Skeletal muscle satellite cell (primary cell): ENCODE measurements at regions not wholly inside any gene's neighbourhood (a gene's known extent, or its start where the extent isn't known, plus 50 kb on each side); places are given as distances from the start of the nearest gene placed in this dataset.

Experiments used
- H3K27me3 ChIP-seq: 2 replicates; pipeline ENCODE4 v1.7.0; 2013; ENCODE audit warnings: low read length; ENCODE audit not compliant: control insufficient read depth, insufficient read depth
- H3K36me3 ChIP-seq: 2 replicates; pipeline ENCODE4 v1.7.0; 2013; ENCODE audit warnings: mild to moderate bottlenecking, control low read depth, low read length; ENCODE audit not compliant: insufficient read depth
- H3K4me1 ChIP-seq: 2 replicates; pipeline ENCODE4 v1.7.0; 2013; ENCODE audit warnings: low read length; ENCODE audit not compliant: control insufficient read depth, insufficient read depth
- H3K4me2 ChIP-seq: 2 replicates; pipeline ENCODE4 v1.7.0; 2013; ENCODE audit warnings: mild to moderate bottlenecking, low read length
- H3K4me3 ChIP-seq: 2 replicates; pipeline ENCODE4 v1.7.0; 2013; ENCODE audit warnings: low read length
- H3K9ac ChIP-seq: 2 replicates; pipeline ENCODE4 v1.7.0; 2013; ENCODE audit warnings: mild to moderate bottlenecking, low read depth, low read length, moderate library complexity
- H3K9me3 ChIP-seq: replicated peaks from 2 replicates; pipeline ENCODE4 v1.7.0; 2013; ENCODE audit warnings: mild to moderate bottlenecking, control low read depth, low read length

GRCh38 chr3:84141571-84141970 is 817.2 kb upstream of the CADM2 start:
- no peaks in the 10 kb centered on the region for H3K9me3 ChIP-seq
- H3K4me2 ChIP-seq: no peak overlapping the region
- H3K36me3 ChIP-seq: no peaks in the 10 kb centered on the region
- no peak overlapping the region for H3K9ac ChIP-seq
- H3K27me3 ChIP-seq: no peaks in the 10 kb centered on the region
- peaks cover 6% of the 10 kb centered on the region for H3K4me1 ChIP-seq
- H3K4me3 ChIP-seq: no peak overlapping the region

GRCh38 chr3:84165328-84165727 is 793.5 kb upstream of the CADM2 start:
- no peak overlapping the region for H3K9ac ChIP-seq

GRCh38 chr3:84175449-84175848 is 783.3 kb upstream of the CADM2 start:
- Histone ChIP-seq H3K36me3 (no peaks in the 10 kb centered on the region), H3K27me3 (no peaks in the 10 kb centered on the region), H3K9me3 (no peaks in the 10 kb centered on the region), H3K9ac (no peak overlapping the region), H3K4me1 (no peaks in the 10 kb centered on the region), H3K4me2 (no peak overlapping the region), H3K4me3 (no peak overlapping the region)

More at GRCh38 chr3:84165328-84165727, 793.5 kb upstream of the CADM2 start:
- Histone ChIP-seq H3K27me3 (no peaks in the 10 kb centered on the region), H3K4me3 (no peak overlapping the region), H3K4me2 (no peak overlapping the region), H3K36me3 (no peaks in the 10 kb centered on the region), H3K9me3 (no peaks in the 10 kb centered on the region), H3K4me1 (peaks cover 6% of the 10 kb centered on the region)

GRCh38 chr3:84184937-84185336 is 773.9 kb upstream of the CADM2 start:
- no peak overlapping the region for H3K4me2 ChIP-seq
- no peaks in the 10 kb centered on the region for H3K27me3 ChIP-seq
- H3K36me3 ChIP-seq: no peaks in the 10 kb centered on the region
- no peaks in the 10 kb centered on the region for H3K9me3 ChIP-seq
- H3K4me3 ChIP-seq: no peak overlapping the region
- no peak overlapping the region for H3K9ac ChIP-seq
- no peaks in the 10 kb centered on the region for H3K4me1 ChIP-seq

GRCh38 chr3:84194029-84194428 is 764.8 kb upstream of the CADM2 start:
- Histone ChIP-seq H3K4me3 (no peak overlapping the region), H3K9ac (no peak overlapping the region), H3K4me1 (no peaks in the 10 kb centered on the region), H3K4me2 (no peak overlapping the region), H3K9me3 (no peaks in the 10 kb centered on the region), H3K27me3 (no peaks in the 10 kb centered on the region), H3K36me3 (no peaks in the 10 kb centered on the region)

GRCh38 chr3:84209474-84209873 is 749.3 kb upstream of the CADM2 start:
- H3K4me1 ChIP-seq: no peaks in the 10 kb centered on the region
- H3K9me3 ChIP-seq: no peaks in the 10 kb centered on the region
- H3K4me2 ChIP-seq: no peak overlapping the region
- no peaks in the 10 kb centered on the region for H3K27me3 ChIP-seq
- no peaks in the 10 kb centered on the region for H3K36me3 ChIP-seq
- H3K9ac ChIP-seq: no peak overlapping the region
- H3K4me3 ChIP-seq: no peak overlapping the region

- Histone ChIP-seq H3K36me3 (no peaks in the 10 kb centered on the region), H3K27me3 (no peaks in the 10 kb centered on the region), H3K4me2 (no peak overlapping the region), H3K9me3 (no peaks in the 10 kb centered on the region), H3K9ac (no peak overlapping the region), H3K4me1 (no peaks in the 10 kb centered on the region), H3K4me3 (no peak overlapping the region)
Observed at GRCh38 chr3:84223512-84223911, 735.3 kb upstream of the CADM2 start.

GRCh38 chr3:84224262-84224661 is 734.5 kb upstream of the CADM2 start:
- H3K27me3 ChIP-seq: no peaks in the 10 kb centered on the region
- H3K9me3 ChIP-seq: no peaks in the 10 kb centered on the region

GRCh38 chr3:84236261-84236660 is 722.5 kb upstream of the CADM2 start:
- H3K36me3 ChIP-seq: no peaks in the 10 kb centered on the region
- no peaks in the 10 kb centered on the region for H3K9me3 ChIP-seq
- no peak overlapping the region for H3K4me2 ChIP-seq
- no peak overlapping the region for H3K4me3 ChIP-seq
- H3K27me3 ChIP-seq: no peaks in the 10 kb centered on the region
- no peaks in the 10 kb centered on the region for H3K4me1 ChIP-seq
- H3K9ac ChIP-seq: no peak overlapping the region

More at GRCh38 chr3:84224262-84224661, 734.5 kb upstream of the CADM2 start:
- Histone ChIP-seq H3K36me3 (no peaks in the 10 kb centered on the region), H3K4me2 (no peak overlapping the region), H3K4me3 (no peak overlapping the region), H3K9ac (no peak overlapping the region), H3K4me1 (no peaks in the 10 kb centered on the region)

GRCh38 chr3:84245789-84246188 is 713.0 kb upstream of the CADM2 start:
- Histone ChIP-seq H3K4me3 (no peak overlapping the region), H3K9me3 (no peaks in the 10 kb centered on the region), H3K9ac (no peak overlapping the region), H3K4me2 (no peak overlapping the region), H3K36me3 (no peaks in the 10 kb centered on the region), H3K4me1 (no peaks in the 10 kb centered on the region), H3K27me3 (no peaks in the 10 kb centered on the region)

- Histone ChIP-seq H3K4me2 (no peak overlapping the region), H3K9ac (no peak overlapping the region), H3K9me3 (no peaks in the 10 kb centered on the region), H3K36me3 (no peaks in the 10 kb centered on the region), H3K4me3 (no peak overlapping the region), H3K4me1 (no peaks in the 10 kb centered on the region), H3K27me3 (no peaks in the 10 kb centered on the region)
Observed at GRCh38 chr3:84260596-84260995, 698.2 kb upstream of the CADM2 start.

- no peak overlapping the region for H3K4me2 ChIP-seq
- no peaks in the 10 kb centered on the region for H3K36me3 ChIP-seq
- no peak overlapping the region for H3K4me3 ChIP-seq
- no peaks in the 10 kb centered on the region for H3K9me3 ChIP-seq
- no peak overlapping the region for H3K9ac ChIP-seq
- no peaks in the 10 kb centered on the region for H3K4me1 ChIP-seq
- H3K27me3 ChIP-seq: no peaks in the 10 kb centered on the region
Observed at GRCh38 chr3:84265768-84266167, 693.0 kb upstream of the CADM2 start.
